ENCODE measurements at regions not wholly inside any gene's neighbourhood (a gene's known extent, or its start where the extent isn't known, plus 50 kb on each side); places are given as distances from the start of the nearest gene placed in this dataset.
"Not testable (repeated sequence)": the region's sequence is repeated elsewhere in the genome, so short reads cannot be mapped to it uniquely, and the experiment has no call there.

DNA sequence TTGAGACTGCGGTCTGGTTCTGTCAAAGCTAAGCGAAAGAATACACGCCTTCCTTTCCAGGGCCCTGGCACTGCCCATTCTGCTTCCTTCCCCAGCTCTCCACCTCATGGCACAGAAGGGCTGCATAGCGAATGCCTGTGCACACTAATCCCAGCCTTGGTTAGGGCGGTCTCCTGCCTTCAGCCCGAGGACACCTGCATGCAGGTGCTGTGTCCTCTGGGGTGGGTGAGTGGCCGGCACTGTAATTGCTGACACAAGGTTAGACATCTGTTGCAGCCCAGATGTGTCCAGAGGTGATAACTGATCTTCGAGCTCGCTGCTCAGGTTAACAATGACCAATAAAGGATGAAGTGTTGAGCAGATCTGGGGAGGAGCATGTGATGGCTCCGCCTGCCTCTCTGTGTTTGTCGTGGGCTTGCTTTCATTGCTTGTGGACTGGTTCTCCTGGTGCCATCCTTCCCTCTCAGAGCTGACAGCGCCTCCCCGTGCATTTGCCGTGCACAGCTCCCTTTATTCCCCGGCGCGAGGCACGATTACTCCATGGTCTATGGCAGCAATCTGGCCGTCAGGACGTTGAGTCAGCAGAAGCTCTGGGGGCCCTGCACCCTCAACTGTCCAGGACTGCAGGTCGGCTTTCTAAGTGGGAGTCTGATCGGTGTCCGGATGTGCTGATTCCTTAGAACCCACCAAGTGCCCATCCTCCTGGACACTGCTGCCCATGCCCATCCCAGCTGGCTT, 1088.2 kb downstream of the BRD1 start:
- in situ Hi-C loops (cut with HindIII; ENCODE audit: low sequenced_read_pairs) = no loop called here

DNA sequence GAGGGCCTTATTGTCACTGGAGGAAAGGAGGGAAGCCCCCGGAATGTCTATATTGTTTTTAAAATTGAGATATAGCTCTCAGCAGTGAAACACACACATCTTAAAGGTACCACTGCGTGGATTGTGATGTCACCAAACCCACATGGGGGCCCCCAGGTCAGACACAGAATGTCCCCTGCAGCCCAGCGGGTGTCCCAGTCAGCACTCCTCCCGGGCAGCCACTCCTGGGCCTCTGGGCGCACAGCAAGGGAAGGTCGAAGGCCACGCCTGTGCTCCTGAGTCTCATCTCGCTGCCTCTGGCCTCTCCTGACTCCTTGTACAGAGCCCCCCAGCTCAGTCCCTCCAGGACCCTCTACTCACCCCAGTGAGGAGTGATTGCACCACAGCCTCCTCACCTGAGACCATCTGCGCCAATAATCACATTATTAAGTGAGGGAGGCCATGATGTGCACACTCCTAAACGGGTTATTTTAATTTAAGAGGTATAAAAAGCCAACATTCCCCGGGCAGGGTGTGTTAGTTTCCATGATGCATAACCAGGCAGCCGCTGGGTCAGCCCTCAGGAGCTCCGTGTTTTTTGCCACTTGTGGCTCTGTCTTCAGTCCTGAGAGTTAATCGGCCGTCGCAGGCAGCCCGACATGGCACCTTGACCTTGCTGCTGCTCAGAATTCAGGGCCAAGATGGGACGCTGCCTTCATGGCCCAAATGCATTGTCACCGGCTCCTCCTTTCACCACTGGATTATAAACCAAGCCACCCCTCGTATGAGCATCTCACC, 1089.3 kb downstream of the BRD1 start:
- in situ Hi-C loops (cut with HindIII; ENCODE audit: low sequenced_read_pairs) = no loop called here

DNA sequence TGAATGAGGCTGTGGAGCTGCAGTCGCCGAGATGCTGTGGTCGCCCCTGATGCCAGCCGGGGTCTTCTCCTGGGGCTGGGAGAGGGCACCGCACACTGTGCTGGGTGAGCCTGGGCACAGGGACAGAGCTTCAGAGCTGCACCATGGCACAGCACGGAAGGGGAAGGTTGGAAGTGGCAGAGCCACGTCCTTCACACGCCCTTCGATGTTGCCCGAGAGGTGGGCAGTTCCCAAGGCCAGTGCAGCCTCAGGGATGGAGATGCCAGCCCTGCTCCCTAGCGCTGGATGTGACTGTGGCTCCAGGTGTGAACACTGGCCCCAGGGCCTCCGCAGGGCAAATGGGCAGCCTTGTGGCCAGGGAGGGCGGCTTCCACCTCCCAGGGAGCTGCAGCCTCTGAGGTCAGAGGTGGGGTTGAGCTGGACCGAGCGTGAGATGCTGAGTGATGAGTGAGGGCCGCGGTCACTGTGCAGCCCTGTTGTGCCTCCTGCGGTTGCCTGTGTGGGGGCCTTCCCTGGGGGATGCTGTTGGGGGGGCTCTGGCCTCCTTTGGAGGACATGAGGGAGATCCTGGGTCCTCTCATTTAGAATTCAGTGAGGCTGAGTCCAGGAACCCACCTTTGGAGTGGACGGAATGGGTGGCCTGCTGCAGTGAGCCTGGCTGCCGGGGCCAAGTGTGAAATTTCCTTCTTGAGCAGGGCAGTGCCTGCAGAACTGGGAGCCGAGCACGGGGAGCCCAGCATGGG, 1090.0 kb downstream of the BRD1 start:
- in situ Hi-C loops (cut with HindIII; ENCODE audit: low sequenced_read_pairs) = no loop called here

DNA sequence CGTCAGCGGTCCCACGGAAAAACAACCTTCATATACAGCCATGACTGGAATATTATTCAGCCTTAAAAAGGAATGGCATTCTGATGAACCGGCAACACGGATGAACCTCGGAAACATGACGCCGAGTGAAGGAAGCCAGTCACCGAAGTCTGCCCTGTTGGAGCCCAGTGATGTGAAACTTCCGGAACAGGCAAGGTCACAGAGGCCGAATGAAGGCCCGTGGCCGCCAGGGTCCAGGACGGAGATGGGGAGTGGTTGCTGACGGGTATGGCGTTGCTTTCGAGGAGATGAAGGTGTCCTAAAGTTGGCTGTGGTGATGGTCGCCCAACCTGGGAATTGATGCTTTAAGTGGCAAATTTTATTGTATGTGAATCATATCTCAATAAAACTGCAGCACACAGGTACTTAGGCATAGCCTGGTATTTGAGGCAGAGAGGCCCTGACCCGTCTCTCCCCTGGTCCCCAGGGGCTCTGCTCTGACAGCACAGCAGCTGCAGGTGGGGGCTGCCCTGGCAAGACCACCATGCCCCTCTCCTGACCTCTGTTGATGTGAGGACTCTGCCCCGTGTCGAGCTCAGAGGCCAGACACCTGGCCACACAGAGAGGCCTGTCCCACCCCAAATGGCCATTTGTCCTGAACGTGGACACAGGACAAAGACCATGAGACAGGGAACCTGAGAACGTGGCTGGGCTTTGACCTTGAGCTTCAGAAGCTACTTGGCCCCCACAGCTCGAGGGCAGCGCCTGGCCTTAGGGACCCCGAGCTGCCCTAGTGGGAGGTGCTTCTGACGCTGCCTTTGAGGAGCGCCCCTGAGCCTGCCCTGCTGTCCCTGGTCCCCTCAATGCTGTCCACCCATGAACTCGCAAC, 1090.8 kb downstream of the BRD1 start:
- in situ Hi-C loops (cut with HindIII; ENCODE audit: low sequenced_read_pairs) = no loop called here

DNA sequence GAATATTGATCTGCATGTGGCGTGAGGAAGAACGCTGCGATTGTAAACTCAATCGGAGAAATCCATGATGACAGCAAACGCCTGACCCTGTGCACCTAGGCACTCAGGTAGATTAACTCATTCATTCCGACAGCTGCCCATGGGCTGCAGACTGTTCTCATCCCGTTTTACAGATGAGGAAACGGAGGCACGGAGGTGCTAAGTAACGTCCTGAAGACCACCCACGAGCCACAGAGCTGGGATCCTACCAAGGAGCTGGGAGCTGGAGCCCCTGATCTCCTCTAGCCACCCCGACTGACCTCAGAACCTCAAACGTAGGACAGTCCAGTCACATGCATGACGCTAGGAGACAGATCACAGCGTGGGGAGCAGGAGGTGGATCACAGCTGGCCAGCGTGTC, 1092.7 kb downstream of the BRD1 start:
- in situ Hi-C loops (cut with HindIII; ENCODE audit: low sequenced_read_pairs) = no loop called here

DNA sequence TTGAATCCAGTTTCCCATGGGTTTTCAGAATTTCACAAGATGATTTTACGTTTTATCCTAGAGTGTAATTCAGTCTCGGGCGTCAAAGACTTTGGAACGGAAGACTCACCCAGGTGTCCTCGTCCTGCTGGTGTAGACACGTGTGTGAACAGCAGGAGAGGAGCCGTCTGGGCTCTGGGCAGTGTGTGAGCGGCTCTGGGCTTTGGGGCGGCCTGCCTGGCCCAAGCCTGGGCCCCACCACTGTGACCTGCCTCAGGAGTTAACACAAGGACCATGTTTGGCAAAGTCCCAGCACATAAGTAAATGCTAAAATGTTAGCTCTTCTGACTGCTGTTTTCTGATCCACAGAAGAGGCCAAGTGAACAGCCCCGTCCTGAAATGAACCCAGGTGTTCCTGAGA, 1093.3 kb downstream of the BRD1 start:
- in situ Hi-C loops (cut with HindIII; ENCODE audit: low sequenced_read_pairs) = no loop called here

DNA sequence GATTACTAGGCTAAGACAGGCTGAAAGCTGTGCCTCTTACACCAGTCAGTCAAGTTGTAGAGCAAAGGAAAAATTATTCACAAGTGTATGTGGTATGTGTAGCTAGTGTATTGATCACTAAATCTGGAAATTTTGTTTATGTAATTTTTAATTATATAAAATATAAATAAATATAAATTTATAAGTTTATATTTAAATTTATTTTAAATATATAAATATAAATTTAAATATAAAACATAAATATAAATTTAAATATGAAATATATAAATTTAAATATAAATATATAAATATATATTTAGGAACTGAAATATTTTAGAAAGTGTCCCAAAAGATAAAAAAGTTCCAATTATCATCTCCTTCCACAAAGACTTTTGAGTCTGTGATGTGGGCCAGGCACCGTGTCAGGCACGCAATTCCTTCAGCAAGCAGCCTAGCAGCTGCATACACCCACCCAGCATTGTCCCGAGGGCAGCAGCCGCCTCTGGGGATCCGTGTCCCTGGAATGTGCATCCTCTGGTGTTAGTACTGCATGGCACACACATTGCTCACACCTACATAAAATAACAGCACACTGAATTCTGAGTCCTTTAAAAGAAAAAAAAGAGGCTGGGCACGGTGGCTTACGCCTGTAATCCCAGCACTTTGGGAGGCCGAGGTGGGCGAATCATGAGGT, 1098.0 kb downstream of the BRD1 start:
- in situ Hi-C loops (cut with HindIII; ENCODE audit: low sequenced_read_pairs) = no loop called here

DNA sequence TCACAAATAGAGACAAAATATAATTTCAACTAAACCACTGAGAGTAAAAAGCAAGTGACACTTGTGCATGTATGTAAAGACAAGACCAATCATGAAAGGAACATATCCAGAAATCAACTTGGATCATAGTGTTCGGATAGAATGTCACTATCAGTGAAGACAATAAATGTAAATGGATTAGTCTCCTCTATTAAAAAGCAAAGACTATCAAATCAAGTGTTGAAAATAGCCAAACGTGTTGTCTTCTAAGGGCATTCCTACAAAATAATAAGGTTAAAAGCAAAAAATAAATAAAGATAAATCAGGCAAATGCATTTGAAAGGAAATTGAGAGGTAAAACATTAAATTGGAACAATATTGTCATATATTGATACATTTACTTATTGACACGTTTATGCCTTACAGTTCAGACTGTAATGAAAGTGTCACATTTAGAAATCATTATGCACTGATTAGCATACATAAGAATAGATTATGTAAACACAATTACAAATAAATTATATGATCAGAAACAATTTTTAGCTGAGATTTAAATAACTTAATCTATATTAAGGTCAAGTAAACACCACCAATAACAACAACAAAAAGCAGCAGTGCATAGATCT, 1100.1 kb downstream of the BRD1 start:
- in situ Hi-C loops (cut with HindIII; ENCODE audit: low sequenced_read_pairs) = no loop called here

DNA sequence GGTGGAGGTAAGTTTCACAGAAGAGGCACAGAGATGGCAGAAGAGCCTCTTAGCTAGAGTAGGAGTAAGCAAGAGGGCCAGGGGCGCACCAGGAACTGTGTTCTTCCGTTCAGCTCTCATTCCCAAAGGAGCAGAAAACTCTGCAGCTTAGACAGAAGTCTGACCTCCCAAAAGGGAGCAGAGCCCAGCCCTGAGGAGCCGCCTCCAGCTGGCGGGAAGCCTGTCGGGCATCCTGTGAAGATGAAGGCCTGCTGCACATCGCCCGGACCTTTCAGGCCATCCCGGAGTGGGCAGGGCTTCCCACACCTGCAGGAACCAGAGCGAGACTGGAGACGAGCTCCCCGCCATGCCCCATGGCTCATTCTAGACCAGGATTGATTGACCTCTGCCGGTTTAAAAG, 1102.8 kb downstream of the BRD1 start:
- in situ Hi-C loops (cut with HindIII; ENCODE audit: low sequenced_read_pairs) = no loop called here

DNA sequence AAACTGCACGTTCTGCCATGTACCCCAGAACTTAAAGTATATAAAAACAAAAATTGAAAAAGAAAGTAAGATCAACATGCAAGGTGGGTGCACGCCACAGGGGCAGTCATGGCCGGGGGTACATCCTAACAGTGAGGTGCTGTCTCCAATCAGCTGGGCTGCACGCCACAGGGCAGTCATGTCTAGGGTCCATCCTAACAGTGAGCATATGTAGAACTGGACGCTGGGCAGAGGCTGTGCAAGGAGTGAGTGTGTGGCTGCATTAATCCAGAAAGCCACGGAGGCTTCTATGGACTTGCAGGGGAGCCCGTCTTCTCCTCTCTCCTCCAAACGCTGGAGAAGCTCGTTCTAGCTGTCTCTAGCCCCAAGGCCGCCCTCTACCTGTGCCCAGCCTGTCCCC, 1105.0 kb downstream of the BRD1 start:
- in situ Hi-C loops (cut with HindIII; ENCODE audit: low sequenced_read_pairs) = no loop called here

DNA sequence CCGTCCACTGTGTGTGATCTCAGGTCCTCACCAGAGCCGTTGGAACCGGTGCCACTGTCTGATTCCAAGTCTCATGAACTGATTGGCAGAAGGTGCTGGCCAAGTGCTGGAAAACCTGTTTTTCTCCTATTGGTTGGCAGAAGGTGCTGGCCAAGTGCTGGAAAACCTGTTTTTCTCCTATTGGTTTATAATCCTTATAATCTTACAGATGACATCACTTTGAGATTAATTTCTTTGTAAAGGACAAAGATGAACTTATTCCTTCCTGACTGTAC, 1106.3 kb downstream of the BRD1 start:
- in situ Hi-C loops (cut with HindIII; ENCODE audit: low sequenced_read_pairs) = no loop called here

DNA sequence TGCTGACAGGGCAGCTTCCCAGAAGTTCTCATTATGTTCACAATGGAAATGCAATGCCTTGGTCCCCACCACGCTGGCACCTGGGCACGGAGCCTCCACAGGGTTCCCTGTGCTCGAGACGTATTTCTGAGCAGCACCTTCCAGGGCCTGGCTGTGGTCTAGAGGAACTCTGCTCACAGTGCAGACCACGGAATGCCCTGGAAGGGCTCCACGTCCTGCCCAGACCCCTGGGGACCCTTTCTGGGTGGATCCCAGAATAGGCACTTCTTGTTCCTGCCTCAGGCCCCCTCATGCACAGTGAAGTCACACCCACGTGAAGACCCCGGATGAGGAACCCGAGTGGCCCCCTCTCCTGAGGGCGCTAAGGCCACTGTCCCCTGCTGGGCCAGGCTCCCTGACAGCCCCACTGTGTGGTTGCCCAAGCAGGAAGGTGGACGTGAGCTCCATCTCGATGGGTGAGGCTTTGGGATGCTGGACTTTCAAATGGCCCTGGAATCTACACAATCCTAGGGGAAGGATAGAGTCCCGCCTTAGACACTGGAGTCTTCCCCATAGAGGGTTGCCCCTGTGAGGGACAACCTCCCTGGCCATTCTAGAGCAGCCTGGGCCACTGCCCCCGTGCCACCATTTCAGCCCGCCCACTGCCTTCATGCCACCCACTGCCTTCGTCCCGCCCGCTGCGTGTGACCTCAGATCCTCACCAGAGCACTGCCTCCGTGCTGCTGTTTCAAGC, 1106.8 kb downstream of the BRD1 start:
- in situ Hi-C loops (cut with HindIII; ENCODE audit: low sequenced_read_pairs) = no loop called here

DNA sequence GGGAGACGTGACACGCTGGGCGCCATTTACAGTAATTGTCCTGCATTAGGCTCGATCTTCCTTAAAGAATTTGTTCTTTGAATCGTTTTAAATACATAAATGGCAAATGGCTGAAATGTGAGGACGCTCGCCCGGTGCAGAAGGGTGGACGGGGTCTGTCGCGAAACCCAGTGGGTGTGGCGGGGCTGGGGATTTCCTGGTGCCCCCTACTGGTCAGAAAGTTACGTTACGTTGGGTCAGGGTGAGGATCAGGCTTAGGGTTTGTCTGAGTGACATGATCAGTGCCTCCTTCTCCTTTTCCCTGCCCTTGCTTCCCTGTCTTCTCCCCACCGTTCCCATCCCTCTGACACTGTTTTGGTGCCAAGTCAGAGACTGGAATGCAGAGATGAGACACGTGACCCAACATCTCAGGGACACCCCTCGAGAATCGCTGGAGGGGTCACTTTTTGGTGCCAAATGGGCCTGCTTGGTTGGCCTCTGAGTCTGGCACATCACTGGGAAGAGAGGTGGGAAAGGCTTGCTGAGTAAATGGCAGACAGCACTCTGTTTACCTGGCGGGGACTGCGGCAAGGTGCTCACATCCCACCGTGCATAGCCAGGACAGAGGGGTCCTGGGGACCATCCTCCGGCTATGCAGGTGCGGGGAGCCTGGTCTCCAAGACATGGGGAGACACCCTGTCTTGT, 1107.6 kb downstream of the BRD1 start:
- in situ Hi-C loops (cut with HindIII; ENCODE audit: low sequenced_read_pairs) = no loop called here

DNA sequence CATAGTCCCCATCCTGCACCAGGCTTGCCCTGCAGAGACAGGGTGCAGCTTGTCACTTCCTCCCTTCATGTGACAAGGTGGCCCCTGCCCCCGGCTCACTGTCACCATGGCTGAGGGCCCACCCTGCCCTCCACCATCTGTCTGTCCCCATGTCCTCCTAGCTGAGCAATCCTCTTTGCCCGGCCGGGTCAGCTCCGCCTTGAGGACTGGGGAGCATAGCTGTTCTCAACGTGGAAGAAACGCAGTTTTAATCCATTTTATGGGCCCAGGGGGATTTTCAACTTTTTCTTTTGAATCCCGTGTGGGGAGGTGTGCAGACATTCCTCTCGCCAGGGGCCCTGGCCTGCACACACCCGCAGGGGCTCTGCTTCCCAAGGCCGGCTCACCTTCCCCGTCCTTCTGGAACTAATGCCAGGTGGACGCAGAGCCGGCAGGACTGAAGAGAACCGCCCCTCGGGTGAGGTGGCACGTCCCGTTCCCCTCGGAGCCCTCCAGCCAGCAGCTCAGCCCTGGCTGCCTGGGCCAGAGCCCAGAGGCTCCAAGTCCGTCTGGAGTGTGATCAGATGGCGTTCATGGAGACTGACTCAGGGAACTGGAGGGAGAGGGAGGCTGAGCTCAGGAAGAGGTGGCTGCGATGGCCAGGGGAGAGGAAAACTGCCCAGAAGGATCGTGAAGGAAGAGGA, 1108.7 kb downstream of the BRD1 start:
- in situ Hi-C loops (cut with HindIII; ENCODE audit: low sequenced_read_pairs) = no loop called here

DNA sequence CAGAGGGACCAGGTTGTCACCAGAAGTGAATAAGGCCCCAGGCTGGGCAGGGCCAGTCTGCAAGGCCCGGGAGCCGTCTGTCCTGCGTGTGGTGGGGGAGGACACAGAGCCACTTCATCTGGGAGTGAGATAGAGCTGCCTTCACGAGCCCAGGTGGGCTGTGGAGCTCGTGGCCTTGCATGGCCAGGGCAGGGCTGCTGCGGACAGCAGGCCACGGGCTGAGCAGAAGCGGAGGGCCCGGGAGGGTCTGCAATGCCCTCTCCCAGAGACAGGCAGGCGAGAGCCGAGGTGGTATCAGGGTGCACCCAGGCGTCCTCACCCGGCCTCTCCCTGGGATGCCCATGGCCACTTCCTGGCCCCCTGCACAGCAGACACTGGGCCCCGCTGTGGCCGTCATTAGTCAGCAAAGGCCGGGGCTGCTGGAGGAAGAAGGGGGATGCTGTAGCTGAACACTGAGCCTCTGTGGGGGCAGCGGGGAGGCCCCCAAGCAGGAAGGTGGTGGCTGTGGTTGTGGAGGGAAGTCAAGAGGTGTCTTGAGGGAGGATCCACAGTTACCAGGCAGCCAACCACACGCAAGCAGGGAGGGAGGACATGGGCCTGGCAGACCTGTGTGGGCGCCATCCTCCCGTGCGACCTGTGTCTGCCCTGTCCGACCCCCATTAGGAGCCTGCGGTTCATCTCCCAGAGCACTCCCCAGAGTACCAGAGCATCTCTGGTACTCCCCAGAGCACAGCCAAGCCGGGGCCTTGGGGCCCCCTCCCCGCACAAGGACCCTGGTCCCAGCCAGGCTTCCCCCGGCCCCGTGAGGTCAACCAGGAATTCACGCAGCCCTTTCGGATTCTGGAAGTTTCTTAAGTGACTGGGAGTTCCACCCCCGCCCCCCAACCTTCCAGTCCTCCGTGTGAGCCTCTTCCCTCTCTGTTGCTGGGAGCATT, 1109.5 kb downstream of the BRD1 start:
- in situ Hi-C loops (cut with HindIII; ENCODE audit: low sequenced_read_pairs) = no loop called here

DNA sequence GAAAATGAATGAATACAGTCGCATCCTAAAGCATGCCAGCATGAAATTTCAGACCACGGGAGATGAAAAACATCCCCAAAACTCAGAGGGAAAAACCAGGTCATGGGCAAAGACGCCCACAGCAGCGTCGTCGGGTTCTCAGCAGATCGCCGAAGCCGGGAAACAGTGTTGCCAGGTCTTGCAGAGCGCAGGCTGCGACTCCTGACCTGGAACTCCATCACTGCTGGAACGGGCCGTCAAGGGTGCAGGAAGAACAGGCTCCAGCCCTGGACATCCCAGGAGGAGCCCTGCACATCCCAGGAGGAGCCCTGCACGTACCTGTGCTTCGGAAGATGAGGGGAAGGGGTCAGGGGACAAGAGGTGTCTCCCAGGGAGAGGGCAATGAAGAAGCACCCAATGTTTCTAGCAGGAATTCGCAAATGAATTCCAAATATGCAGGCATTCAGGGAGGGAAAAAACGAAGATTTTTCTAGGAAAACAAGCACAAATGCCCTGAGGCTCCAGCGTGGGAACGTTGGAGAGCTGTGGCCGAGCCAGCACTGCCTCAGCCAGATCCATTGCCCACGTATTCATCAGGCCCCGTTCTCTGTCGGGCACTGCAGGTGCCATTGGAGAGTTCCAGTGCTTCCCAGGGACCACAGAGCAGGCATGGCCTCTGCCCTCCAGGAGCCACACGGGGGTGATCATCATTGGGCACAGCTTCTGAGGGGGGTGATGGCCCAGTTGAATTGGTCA, 1110.4 kb downstream of the BRD1 start:
- in situ Hi-C loops (cut with HindIII; ENCODE audit: low sequenced_read_pairs) = no loop called here

DNA sequence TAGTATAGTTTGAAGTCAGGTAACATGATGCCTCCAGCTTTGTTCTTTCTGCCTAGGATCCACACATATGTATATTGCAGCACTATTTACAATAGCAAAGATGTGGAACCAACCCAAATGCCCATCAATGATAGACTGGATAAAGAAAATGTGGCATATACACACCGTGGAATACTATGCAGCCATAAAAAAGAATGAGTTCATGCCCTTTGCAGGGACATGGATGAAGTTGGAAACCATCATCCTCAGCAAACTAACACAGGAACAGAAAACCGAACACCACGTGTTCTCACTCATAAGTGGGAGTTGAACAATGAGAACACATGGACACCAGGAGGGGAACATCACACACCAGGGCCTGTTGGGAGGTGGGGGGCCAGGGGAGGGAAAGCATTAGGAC, 1111.5 kb downstream of the BRD1 start:
- in situ Hi-C loops (cut with HindIII; ENCODE audit: low sequenced_read_pairs) = not testable (repeated sequence)

Data from DLD1 (cell line).